ENCODE measurements at regions not wholly inside any gene's neighbourhood (a gene's known extent, or its start where the extent isn't known, plus 50 kb on each side); places are given as distances from the start of the nearest gene placed in this dataset.
A peak's percentile ranks its signal among the peaks of the same experiment; 100 is the strongest.

- Histone ChIP-seq H3K4me3 (no peak overlapping the region), H3K27ac (no peak overlapping the region), H3K36me3 (no peaks in the 10 kb centered on the region), H3K4me1 (peaks cover 0 to 5% (median 0%) of the 10 kb centered on the region in 4 donors), H3K27me3 (no peaks in the 10 kb centered on the region), H3K9me3 (no peaks in the 10 kb centered on the region)
- no peak for TF ChIP-seq CTCF (IDR thresholded peaks at IDR 0.05)
- intact Hi-C loops (cut with DNase I; ENCODE audit: low total_unique reads), result no loop called here
- DNase-seq, result no peak
These were observed 214.5 kb downstream of the SEC61B start for GRCh38 chr9:99436616-99437015.

DNA sequence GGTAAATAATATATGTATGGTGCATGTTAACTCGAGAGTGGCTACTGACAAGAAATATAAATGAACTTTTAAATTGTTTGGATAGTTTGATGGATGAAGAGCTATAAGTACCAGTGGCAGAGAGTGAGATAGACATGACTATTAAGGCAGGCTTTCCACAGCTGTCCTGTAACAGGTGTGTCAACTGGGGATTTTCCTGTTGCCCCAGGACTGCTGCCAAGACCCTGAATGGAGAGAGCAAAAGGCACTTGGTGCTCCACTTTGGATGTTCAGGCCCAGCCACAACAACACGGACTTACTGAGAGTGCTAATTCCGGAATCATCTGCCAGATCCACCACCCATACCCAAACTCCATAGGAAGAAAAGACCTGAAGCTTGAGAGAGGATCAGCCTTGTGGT is 215.1 kb downstream of the SEC61B start:
- H3K9me3 ChIP-seq, result no peaks in the 10 kb centered on the region
- H3K4me3 ChIP-seq, result no peak overlapping the region
- no peaks in the 10 kb centered on the region for H3K27me3 ChIP-seq
- no peak overlapping the region for H3K27ac ChIP-seq
- no peaks in the 10 kb centered on the region for H3K36me3 ChIP-seq
- DNase-seq, result no peak
- intact Hi-C loops (cut with DNase I; ENCODE audit: low total_unique reads), result no loop called here
- no peak for TF ChIP-seq CTCF (IDR thresholded peaks at IDR 0.05)
- peaks cover 0 to 5% (median 0%) of the 10 kb centered on the region in 4 donors for H3K4me1 ChIP-seq

GRCh38 chr9:99438596-99438995 is 216.5 kb downstream of the SEC61B start:
- Histone ChIP-seq H3K27ac (no peak overlapping the region), H3K4me1 (peaks cover 0 to 3% (median 0%) of the 10 kb centered on the region in 4 donors), H3K36me3 (no peaks in the 10 kb centered on the region), H3K27me3 (no peaks in the 10 kb centered on the region), H3K4me3 (no peak overlapping the region), H3K9me3 (no peaks in the 10 kb centered on the region)
- no peak for DNase-seq
- no peak for TF ChIP-seq CTCF (IDR thresholded peaks at IDR 0.05)
- intact Hi-C loops (cut with DNase I; ENCODE audit: low total_unique reads), result no loop called here

DNA sequence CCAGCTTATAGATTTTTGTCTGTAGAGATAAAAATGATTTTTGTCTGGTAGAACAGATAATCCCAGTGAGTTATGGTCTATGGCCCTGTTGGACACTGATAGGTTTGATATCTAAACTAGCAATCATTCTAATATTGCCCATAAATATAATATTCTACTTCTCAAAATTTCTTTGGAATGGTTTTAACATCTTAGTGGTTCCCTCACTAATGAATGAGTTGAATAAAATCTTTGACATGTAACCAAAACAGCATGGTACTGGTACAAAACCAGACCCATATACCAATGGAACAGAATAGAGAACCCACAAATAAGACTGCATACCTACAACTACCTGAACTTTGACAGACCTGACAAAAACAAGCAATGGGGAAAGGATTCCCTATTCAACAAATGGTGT is 219.7 kb downstream of the SEC61B start:
- intact Hi-C loops (cut with DNase I; ENCODE audit: low total_unique reads), result no loop called here
- no peak for TF ChIP-seq CTCF (IDR thresholded peaks at IDR 0.05)
- no peak overlapping the region for H3K4me3 ChIP-seq
- no peaks in the 10 kb centered on the region for H3K27me3 ChIP-seq
- H3K36me3 ChIP-seq, result no peaks in the 10 kb centered on the region
- H3K27ac ChIP-seq, result no peak overlapping the region
- no peak for DNase-seq
- no peaks in the 10 kb centered on the region for H3K9me3 ChIP-seq
- H3K4me1 ChIP-seq, result peaks cover 0 to 21% (median 8%) of the 10 kb centered on the region in 4 donors

GRCh38 chr9:99445371-99445891 is 223.3 kb downstream of the SEC61B start:
- H3K27me3 ChIP-seq, result no peaks in the 10 kb centered on the region
- DNase-seq, result peak; percentile 82 to 83
- no peaks in the 10 kb centered on the region for H3K36me3 ChIP-seq
- peak overlapping the region; percentile 29 to 53 for H3K27ac ChIP-seq
- intact Hi-C loops (cut with DNase I; ENCODE audit: low total_unique reads), result no loop called here
- TF ChIP-seq CTCF (IDR thresholded peaks at IDR 0.05), result no peak
- no peak overlapping the region for H3K4me3 ChIP-seq
- H3K4me1 ChIP-seq, result peaks cover 0 to 21% (median 8%) of the 10 kb centered on the region in 4 donors
- no peaks in the 10 kb centered on the region for H3K9me3 ChIP-seq

- H3K4me3 ChIP-seq, result no peak overlapping the region
- no peaks in the 10 kb centered on the region for H3K27me3 ChIP-seq
- no peaks in the 10 kb centered on the region for H3K36me3 ChIP-seq
- DNase-seq, result no peak
- intact Hi-C loops (cut with DNase I; ENCODE audit: low total_unique reads), result no loop called here
- TF ChIP-seq CTCF (IDR thresholded peaks at IDR 0.05), result no peak
- peaks cover 0 to 21% (median 8%) of the 10 kb centered on the region in 4 donors for H3K4me1 ChIP-seq
- no peaks in the 10 kb centered on the region for H3K9me3 ChIP-seq
- H3K27ac ChIP-seq, result peak overlapping the region; percentile 29 to 53
These were observed 223.8 kb downstream of the SEC61B start for GRCh38 chr9:99445920-99446319.

Measured in tibial artery (tissue), 4 donors.